ENCODE measurements at regions not wholly inside any gene's neighbourhood (a gene's known extent, or its start where the extent isn't known, plus 50 kb on each side); places are given as distances from the start of the nearest gene placed in this dataset.
"Not testable (repeated sequence)": the region's sequence is repeated elsewhere in the genome, so short reads cannot be mapped to it uniquely, and the experiment has no call there.

DNA sequence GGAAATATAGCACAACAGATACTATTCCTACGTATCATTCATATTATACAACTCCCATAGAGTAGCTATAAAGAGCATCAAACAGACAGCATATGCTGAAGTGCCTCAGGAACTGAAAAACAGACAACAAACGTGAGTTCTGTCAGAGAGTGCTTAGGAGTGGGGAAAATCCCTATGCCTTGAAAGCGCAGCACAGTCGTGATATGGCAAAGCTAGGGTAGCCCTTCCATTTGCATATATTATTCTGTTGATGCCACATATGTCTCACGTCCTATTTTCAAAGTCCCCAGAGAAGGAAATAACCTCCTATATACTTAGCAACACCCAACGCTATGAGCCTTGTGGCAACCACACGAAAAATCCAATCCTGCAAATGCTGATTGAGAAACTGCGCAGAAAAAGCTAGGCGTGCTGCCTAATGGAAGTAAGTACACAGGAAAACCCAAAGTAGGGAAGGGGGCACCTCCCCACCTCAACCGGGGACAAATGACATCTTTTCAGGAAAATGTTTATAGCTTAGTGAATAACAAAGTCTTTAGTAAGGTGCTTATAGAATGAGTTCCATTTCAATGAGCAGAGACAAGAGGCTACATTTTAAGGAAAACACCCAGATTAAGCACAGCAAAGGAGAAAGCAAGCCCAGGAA lies 105.1 kb downstream of the MED10 start:
- no peak for DNase-seq

DNA sequence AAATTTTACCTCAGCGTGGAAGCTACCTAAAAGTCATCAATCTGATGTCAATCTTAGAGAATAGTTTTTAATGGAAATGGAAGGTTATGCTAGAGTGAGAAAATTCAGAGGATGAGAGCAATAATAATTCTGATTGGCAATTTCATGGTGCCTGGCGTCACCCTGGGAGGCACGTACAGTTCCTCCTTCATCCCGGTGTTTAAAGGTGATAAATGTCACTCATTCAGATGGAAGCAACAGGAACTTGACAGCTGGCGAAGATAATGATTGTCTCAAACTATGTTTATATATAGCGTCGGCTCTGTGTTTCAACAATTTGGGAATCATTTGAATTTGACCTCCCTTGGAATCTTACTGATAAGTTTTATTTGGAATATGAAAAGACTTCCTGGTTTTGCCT lies 108.4 kb downstream of the MED10 start:
- no peak for DNase-seq

DNA sequence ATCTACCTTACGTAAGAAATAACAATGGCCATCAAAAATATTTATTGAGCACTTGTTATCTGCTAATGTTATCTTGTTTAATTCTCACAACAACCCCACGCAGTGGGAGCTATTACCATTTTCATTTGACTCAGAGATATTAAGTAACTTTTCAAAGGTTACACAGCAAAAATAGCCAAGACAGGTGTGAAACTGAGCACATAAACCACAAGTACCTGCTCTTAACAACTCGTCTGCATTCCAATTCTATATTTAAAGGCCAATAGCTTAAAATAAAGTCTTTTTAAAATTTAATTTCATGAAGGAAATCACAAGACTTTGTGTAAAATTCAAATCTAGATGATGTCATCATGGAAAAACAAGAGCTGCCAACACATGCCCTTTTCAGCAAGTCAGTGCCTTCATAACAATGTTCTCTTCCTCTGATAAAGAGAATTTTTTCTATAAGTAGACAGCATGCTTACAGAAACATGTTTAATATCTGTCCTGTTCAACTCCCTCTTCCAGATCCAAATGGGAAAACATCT lies 111.6 kb downstream of the MED10 start:
- no peak for DNase-seq

DNA sequence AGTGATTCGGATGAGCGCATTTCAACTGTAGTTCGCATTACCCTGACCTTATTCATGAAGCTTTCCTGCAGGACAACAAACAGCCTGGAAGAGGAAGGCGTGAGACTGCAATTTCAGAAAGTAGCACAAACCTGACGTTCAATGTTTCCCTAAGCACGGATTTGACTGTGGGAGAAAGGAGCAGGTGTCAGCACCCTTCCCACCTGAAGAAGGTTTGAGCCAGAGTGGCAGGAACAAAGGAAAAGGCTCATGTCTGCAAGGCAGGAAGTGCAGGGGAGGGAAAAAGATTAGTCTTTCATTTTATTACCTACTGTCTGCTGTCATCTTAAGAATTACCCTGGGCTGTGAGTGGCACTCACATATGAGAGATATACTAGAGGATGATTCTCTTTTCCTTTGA lies 114.0 kb downstream of the MED10 start:
- no peak for DNase-seq

DNA sequence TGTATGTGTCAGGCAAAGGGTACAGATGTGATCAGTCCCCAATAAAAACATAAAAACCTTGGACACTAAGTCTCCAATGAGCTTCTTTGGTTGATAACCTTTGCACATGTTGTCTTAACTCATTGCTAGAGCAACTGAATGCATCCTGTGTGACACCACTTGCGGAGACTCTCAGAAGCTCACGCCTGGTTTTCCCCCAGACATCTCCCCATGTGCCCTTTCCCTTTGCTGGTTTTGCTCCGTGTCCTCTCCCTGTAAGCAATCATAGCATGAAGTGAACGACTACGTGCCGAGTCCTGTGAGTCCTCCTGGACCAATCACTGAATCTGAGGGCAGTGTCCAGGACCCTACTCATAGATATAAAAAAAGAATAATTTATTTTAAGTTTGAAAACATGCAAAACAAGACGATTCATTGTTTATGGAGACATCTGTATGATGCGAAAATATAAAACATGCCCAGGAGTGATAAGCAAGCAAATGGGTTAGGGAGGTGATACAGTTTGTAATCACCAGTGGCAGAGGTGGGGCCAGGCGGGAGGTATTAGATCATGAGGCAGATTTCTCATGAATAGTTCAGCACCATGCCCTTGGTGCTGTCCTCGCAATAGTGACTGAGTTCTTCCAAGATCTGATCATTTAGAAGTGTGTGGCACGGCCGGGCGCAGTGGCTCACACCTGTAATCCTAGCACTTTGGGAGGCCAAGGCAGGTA lies 115.5 kb downstream of the MED10 start:
- no peak for DNase-seq

DNA sequence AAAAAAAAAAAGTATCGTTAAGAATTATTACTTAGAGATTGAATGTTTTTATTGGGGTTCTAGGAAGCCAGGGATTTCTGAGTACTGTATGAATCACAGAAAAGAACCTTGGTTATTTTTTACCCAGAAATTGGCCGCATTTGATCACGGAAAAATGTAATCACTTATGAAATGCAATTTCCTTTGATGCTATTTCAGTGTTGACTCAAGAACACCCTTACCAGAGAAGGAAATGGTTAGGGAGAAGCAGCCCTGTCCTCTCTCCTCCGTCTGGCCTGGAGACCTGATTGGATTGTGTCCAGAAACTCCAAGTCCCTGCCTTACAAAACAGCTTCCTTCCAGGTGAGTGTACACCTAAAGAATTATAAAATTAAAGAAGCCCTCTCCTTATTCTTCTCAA lies 116.7 kb downstream of the MED10 start:
- no peak for DNase-seq

DNA sequence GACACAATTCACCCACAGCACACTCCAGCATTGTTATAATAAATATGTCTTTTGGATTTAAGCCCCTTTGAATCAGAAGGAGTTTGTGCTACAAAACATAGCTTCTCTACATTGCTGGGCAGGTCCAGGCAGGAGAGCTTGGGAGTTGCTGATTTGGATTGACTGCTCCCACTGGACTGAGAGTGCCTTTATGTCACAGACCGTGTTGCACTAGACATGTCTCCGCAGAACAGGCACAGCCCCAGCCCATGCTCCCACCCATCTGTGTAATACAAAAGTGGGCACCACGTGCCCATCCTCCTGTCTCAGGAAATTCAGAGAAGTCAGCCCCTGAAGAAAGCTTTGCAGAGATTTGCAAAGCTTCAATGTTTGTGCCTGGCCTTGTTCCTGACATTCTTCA lies 117.1 kb downstream of the MED10 start:
- DNase-seq: no peak

DNA sequence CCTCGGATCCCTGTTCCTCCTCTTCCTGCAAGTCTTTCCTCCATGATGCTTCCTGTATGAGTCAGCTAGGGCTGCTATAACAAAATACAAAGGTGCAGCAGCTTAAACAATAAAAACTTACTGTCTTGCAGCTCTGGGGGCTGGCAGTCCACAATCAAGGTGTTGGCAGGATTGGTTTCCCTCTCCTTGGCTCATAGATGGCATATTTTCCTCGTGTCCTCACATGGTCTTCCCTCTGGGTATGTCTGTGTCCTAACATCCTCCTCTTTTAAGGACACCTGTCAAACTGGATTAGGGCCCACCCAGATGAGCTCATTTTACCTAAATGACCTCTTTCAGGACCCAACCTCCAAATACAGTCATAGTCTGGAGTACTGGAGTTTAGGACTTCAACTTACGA lies 117.5 kb downstream of the MED10 start:
- no peak for DNase-seq

DNA sequence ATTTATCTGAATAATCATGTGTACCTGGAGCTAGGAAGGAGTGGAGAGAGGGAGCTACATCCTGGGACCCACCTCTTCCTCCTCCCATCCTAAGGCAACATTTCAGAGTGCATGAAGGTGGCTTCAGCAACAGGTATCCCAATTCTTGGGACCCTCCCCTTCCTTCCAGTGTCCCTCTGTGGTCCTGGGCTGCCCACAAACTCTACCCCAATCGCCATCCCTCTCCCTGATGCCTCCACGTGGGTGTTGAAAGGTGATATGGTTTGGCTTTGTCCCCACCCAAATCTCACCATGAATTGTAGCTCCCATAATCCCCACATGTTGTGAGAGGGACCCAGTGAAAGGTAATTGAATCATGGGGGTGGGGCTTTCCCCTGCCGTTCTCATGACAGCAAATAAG lies 121.4 kb downstream of the MED10 start:
- no peak for DNase-seq

DNA sequence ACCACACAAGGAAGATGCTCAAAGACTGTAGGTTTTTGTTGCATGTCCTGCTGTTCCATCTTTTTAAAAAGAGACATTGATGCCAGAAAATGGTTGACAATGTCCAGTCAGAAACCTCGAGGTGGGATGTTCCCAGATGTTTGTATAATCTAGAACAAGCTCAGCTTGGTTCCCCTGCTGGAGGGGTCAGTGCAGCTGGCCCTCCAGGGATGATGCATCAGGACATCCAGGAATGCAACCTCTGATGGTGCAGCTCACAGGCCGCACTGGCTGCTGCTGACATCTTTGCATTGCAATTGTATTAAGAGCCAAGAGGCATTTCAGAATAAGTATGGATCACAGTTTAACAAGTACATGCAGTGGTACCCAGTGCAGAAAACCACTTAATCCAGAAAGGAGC lies 122.4 kb downstream of the MED10 start:
- no peak for DNase-seq

DNA sequence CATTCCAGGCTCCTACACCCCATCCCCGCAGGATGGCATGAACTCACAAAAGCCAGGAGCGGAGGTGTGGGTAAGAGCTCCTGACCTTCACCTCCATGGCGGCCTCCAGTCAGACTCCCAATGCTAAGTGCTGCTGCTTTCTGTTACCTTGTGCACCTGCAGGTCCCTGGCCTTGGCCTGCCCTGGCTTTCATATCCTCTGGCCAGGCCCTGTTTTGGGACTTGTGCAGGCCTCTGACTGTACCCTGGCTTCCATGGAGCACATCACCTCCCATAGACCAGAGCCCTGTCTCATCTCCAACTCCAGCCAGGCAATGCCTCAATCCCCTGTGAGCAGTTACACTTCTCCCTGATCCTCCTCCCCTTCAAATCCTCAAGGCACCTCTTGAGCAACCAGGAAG lies 124.5 kb downstream of the MED10 start:
- no peak for DNase-seq

DNA sequence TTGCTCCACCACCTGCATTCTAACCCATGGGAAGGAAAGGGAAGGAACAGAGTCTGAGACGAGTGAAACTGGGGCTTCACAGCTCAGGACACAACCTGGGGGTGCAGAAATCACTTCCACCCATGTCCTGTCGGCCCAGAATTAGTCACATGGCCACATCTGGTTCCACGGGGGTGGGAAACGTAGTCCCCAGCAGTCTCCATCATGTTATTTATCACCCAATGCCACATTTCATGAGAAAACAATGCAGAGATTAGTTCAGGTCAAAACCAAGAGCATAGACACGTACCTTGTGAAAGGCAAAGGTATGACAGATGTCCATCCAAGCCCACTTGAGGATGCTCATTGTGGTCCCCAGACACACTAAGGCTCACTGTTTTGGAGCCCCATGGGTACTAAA lies 125.1 kb downstream of the MED10 start:
- no peak for DNase-seq

DNA sequence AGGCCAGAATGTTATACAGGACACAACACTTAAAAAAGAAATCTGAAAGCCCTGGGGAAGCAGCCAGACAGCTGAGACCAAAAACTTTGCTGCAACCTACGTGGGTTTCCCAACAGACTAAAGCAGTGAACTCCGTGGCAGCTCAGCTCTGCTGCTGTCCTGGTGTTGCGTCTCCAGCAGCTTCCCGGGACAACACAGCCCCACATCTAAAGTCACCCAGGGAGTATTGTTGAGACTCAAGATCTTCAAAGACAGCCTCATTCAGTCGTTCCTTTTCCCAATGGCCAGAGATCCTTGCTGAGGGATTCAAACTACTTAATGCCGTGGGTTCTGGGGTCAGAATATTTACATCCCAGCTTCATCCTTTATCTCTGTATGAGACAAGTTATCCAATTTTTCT lies 125.8 kb downstream of the MED10 start:
- no peak for DNase-seq

DNA sequence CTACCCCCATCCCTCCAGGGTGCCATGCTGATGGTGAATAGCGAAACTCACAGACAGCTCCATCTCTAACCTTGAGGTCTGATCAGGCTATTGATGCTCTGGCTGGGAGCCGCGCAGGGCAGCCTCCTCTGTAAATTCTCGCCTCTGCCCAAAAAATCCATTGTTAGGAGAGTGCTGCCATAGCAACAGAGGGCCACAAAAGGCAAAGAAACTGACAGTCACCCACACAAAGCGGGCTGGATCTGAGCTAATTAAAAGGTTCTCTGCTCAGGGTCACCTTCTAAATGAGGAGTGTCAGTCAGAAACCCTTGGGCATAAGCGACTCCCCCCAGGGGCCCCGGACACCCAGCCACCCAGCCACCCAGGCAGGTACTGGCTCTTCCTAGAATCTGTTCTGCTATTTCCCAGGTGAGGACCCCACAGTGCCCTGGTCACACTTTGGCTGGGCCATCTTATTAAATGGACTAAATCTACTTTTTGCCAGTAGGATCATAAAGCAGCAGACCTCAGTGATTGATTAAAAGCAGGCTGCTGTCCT lies 126.7 kb downstream of the MED10 start:
- no peak for DNase-seq

DNA sequence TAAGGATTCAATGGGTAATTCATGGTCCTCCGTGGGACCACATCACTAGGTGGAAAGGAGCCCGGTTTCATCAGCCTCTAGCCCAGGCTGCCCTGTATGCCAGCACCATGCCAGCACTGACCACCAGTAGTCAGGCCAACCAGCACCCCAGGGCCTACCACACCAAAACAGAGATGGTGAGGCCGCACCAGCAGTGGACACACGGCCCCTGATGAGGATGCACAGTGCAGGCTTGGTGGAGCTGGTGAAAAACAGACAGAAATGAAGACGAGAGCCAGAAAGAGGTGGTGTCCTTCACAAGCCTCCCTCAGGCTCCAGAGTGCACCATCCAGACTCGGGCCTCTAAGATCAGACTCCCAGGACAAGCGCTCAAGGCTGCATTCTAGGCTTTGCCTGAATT lies 128.2 kb downstream of the MED10 start:
- DNase-seq: no peak

DNA sequence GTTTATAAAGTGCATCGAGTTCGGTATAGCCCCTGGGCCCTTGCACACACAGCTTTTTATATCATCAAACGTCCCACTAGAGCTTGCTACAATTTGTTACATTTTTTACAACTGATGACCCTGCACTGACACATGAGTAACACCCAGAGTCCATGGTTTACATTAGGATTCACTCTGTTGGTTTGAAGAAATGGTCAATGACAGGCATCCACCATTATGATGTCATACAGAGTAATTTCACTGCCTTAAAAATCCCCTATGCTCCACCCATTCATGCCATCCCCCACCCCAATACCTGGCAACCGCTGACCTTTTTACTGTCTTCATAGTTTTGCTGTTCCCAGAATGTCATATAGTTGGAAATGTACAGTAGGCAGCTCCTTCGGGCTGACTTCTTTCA lies 130.2 kb downstream of the MED10 start:
- no peak for DNase-seq

DNA sequence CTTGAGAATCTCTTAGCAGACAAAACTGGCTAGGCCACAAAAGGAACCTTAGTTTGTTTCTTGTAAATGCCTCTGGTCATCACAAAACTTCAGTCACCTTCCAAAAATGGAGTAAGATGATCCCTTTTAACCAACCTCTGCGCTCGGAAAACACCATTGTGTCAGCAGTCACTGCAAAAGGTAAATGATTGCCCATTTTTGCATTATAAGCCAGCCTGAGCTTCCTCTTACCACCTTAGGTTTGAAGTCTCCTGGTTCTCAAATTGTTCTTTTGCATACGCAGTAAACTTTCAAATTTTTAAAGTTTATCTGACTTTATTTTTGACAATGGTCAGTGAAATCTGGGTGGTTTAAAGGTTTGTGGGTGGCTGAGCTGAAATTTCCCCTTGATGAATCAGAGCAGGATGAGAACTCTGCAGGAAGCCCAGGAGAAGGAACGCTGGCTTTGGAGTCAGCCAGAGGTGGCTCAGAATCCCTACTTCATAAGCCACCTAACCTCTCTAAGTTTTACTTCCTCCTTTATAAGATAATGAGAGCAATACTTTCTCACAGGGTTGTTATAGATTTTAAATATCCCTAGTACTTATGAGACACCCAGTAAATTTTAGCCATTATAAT lies 131.4 kb downstream of the MED10 start:
- no peak for DNase-seq

DNA sequence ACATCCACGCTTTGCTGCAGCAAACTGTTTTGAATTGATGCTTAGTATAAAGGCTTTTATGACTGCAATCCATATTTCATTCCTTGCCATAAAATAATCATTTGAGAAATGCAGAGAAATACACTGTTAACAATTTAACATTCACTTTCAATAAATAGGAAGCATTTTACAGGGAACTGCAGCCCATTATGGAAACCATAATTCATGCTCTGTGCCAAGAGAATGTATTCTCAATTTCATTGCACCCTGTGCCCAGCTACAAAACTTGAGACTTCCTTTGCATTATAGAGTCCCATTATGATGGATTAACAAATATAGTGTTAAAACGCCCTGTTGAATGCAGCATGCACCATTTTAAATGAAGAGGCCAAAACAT lies 134.0 kb downstream of the MED10 start:
- no peak for DNase-seq

DNA sequence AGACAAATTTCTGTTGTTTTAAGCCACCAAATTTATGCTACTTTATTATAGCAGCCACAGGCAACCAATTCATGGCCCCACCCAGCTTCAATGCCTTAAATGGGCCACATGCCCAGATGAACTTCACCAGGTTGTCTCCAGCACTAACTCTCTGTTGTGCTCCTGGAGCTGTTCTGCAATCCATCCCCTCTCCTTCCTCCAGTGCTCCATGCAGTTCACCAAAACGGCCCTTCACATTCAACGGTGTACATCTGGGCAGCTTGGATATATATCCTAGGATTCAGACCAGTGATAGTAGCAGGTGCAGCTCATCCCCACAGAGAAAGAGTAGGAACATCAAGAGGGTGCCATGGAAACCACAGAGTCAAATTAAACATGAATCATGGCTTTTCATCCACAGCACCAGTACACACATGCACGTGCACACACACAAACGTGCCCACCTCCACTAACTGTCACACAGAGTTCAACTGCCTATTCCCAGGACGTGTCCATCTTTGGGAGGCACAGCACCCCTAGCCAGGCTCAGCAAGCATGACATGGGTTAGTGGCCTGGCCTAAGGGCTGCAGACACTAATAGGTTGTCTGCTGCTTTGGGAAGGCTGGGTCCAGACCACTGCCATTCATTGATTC lies 134.5 kb downstream of the MED10 start:
- no peak for DNase-seq

DNA sequence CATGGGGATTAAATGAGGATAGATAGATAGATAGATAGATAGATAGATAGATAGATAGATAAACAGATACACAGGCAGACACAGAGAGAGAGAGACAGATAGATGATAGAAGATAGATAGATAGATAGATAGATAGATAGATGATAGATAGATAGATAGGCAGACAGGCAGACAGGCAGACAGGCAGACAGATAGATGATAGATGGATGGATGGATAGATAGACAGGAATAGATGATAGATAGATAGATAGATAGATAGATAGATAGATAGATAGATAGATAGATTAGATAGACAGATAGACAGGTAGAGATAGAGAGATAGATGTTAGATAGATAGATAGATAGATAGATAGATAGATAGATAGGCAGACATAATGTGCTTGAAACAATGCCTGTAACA lies 137.3 kb downstream of the MED10 start:
- DNase-seq: not testable (repeated sequence)

DNA sequence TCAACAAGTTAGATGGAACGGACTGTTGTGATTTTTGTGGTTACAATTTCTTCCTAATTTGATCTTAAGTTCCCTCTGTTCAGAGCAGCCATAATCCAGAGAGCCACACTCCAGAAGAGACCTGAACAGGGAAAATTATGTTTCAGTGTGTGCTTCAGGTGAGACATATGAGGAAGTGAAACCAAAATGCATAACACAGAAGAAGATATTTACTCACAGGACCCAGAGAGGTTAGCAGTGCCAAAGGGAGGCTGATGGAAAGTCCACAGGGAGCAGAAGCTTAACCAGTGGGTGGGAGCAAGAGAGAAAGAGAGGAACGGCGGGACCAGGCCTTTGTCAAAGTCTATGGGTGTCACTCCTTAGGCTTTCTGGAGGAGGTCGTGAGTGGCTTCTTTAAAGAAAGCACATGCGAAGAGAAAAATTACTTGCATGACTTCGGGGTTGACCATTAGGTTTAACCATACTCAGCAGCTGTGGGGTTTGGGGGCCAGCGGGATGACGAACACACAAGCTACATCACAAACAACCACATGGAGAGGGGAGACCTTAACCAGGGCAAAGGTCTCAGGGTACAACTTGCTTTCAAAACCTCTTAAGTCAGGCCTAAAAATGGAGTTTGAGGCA lies 141.4 kb downstream of the MED10 start:
- no peak for DNase-seq

DNA sequence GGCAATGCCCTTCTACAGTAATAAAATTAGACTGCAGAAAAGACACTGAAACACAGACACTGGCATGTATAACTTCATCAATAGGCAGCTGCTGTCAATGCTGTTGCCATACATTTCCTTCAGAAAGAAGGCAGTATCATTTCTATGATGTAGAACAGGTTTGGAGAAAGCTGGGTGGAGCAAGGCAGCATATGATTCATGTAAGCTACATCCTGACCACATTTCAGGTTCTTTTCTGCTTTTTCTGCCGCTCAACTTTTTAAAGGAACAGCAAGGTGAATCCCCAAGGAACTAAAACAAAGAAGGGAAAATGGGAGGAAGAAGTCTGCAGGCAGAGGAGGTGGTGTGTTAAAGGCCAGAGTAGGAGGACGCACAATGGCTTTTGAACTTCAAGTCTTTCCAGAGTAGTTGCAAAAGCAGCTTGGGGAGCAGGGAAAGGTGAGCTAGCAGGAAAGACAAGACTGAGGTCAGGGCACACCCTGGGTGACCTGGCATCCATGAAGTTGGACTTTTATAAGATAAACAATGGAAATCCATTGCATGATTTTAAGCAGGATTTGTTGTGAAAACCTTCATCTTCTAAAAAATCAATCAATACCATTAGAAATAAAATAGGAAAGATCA lies 142.1 kb downstream of the MED10 start:
- DNase-seq: no peak
